ENCODE measurements at regions not wholly inside any gene's neighbourhood (a gene's known extent, or its start where the extent isn't known, plus 50 kb on each side); places are given as distances from the start of the nearest gene placed in this dataset.
"Not testable (repeated sequence)": the region's sequence is repeated elsewhere in the genome, so short reads cannot be mapped to it uniquely, and the experiment has no call there.

GRCh38 chr6:28825732-28826293, 98.0 kb downstream of the TRIM27 start:
- peak in 1 of 8 experiments; percentile 21 for ATAC-seq (replicated peaks in 6 of 8)
- 0 to 30% (median 7%) methylated on average over 1 to 16 of the region's 16 CpGs for WGBS, 10 experiments
- Histone ChIP-seq H3K4me3 (peak overlapping the region in 1 of 5 donors; percentile 33), H3K27ac (no peak overlapping the region), H3K4me1 (replicated peaks in 1 of 2) (peaks cover 0 to 5% of the 10 kb centered on the region in 2 donors)
- in situ Hi-C loops (cut with MboI; ENCODE audit: low pct_unique_long_range_greater_than_20kb in 2 of 9, low sequenced_read_pairs in 9 of 9, unreplicated experiment in 9 of 9), result loop anchor here in 2 of 9 experiments (25.0 kb wide), 2 partner anchors 161 to 186 kb away; partner anchors contain the start of gene ZNF311 (in 1 of the 2)

- no CpG with 5 or more reads among the region's 6 CpGs for WGBS, 10 experiments
- not testable (repeated sequence) for ATAC-seq (replicated peaks in 6 of 8)
These were observed 92.1 kb downstream of the TRIM27 start for GRCh38 chr6:28831683-28832082.

GRCh38 chr6:28836703-28837102, 87.1 kb downstream of the TRIM27 start:
- H3K27ac ChIP-seq; ATAC-seq (replicated peaks in 6 of 8); H3K4me1 ChIP-seq (replicated peaks in 1 of 2); H3K4me3 ChIP-seq: not testable (repeated sequence)
- in situ Hi-C loops (cut with MboI; ENCODE audit: low pct_unique_long_range_greater_than_20kb in 2 of 9, low sequenced_read_pairs in 9 of 9, unreplicated experiment in 9 of 9), result loop anchor here in 2 of 9 experiments (25.0 kb wide), 2 partner anchors 151 to 176 kb away; partner anchors contain the start of gene ZNF311 (in 1 of the 2)
- WGBS, 10 experiments, result 38 to 95% (median 62%) methylated on average over 3 to 21 of the region's 21 CpGs

More at GRCh38 chr6:28831683-28832082, 92.1 kb downstream of the TRIM27 start:
- H3K4me3 ChIP-seq; H3K27ac ChIP-seq; H3K4me1 ChIP-seq (replicated peaks in 1 of 2): not testable (repeated sequence)
- in situ Hi-C loops (cut with MboI; ENCODE audit: low pct_unique_long_range_greater_than_20kb in 2 of 9, low sequenced_read_pairs in 9 of 9, unreplicated experiment in 9 of 9), result loop anchor here in 2 of 9 experiments (25.0 kb wide), 2 partner anchors 156 to 181 kb away; partner anchors contain the start of gene ZNF311 (in 1 of the 2)

GRCh38 chr6:28838289-28838633, 85.5 kb downstream of the TRIM27 start:
- peak; percentile 65 to 76 (median 72) for ATAC-seq (replicated peaks in 6 of 8)
- Histone ChIP-seq H3K4me3 (peak overlapping the region; percentile 57 to 85 (median 69)), H3K27ac (peak overlapping the region; percentile 30 to 46), H3K4me1 (replicated peaks in 1 of 2) (peaks cover 0 to 5% of the 10 kb centered on the region in 2 donors)
- in situ Hi-C loops (cut with MboI; ENCODE audit: low pct_unique_long_range_greater_than_20kb in 2 of 9, low sequenced_read_pairs in 9 of 9, unreplicated experiment in 9 of 9), result loop anchor here in 2 of 9 experiments (25.0 kb wide), 2 partner anchors 149 to 174 kb away; partner anchors contain the start of gene ZNF311 (in 1 of the 2)
- WGBS, 10 experiments, result 0% methylated on average over 1 to 11 of the region's 11 CpGs

GRCh38 chr6:28838634-28839442, 84.9 kb downstream of the TRIM27 start:
- H3K4me3 ChIP-seq, result peak overlapping the region; percentile 57 to 85 (median 69)
- H3K4me1 ChIP-seq (replicated peaks in 1 of 2), result peaks cover 0 to 5% of the 10 kb centered on the region in 2 donors
- peak; percentile 88 to 94 (median 90) for ATAC-seq (replicated peaks in 6 of 8)
- in situ Hi-C loops (cut with MboI; ENCODE audit: low pct_unique_long_range_greater_than_20kb in 2 of 9, low sequenced_read_pairs in 9 of 9, unreplicated experiment in 9 of 9), result loop anchor here in 2 of 9 experiments (25.0 kb wide), 2 partner anchors 148 to 173 kb away; partner anchors contain the start of gene ZNF311 (in 1 of the 2)
- peak overlapping the region; percentile 30 to 46 for H3K27ac ChIP-seq
- WGBS, 10 experiments, result 0 to 2% (median 0%) methylated on average over 1 to 24 of the region's 43 CpGs

GRCh38 chr6:28839443-28840120, 84.2 kb downstream of the TRIM27 start:
- no peak overlapping the region for H3K27ac ChIP-seq
- no peak for ATAC-seq (replicated peaks in 6 of 8)
- H3K4me3 ChIP-seq, result peak overlapping the region; percentile 57 to 85 (median 69)
- WGBS, 10 experiments, result 11 to 42% (median 14%) methylated on average over 2 to 9 of the region's 9 CpGs
- peaks cover 0 to 5% of the 10 kb centered on the region in 2 donors for H3K4me1 ChIP-seq (replicated peaks in 1 of 2)
- in situ Hi-C loops (cut with MboI; ENCODE audit: low pct_unique_long_range_greater_than_20kb in 2 of 9, low sequenced_read_pairs in 9 of 9, unreplicated experiment in 9 of 9), result loop anchor here in 2 of 9 experiments (25.0 kb wide), 2 partner anchors 148 to 173 kb away; partner anchors contain the start of gene ZNF311 (in 1 of the 2)

- no peak overlapping the region for H3K4me3 ChIP-seq
- H3K4me1 ChIP-seq (replicated peaks in 1 of 2), result peaks cover 0 to 5% of the 10 kb centered on the region in 2 donors
- in situ Hi-C loops (cut with MboI; ENCODE audit: low pct_unique_long_range_greater_than_20kb in 2 of 9, low sequenced_read_pairs in 9 of 9, unreplicated experiment in 9 of 9), result loop anchor here in 2 of 9 experiments (25.0 kb wide), 2 partner anchors 146 to 171 kb away; partner anchors contain the start of gene ZNF311 (in 1 of the 2)
- WGBS, 10 experiments, result 10 to 69% (median 31%) methylated on average over 1 to 3 of the region's 3 CpGs; no CpG with 5 or more reads in 4 of the 10 experiments
- no peak overlapping the region for H3K27ac ChIP-seq
- no peak for ATAC-seq (replicated peaks in 6 of 8)
These were observed 82.5 kb downstream of the TRIM27 start for GRCh38 chr6:28841290-28841689.

- not testable (repeated sequence) for H3K4me3 ChIP-seq; H3K4me1 ChIP-seq (replicated peaks in 1 of 2)
- 0 to 83% (median 42%) methylated on average over 1 to 5 of the region's 7 CpGs; no CpG with 5 or more reads in 4 of the 10 experiments for WGBS, 10 experiments
These were observed 75.0 kb downstream of the TRIM27 start for GRCh38 chr6:28848756-28849155.

More at GRCh38 chr6:28848756-28849155, 75.0 kb downstream of the TRIM27 start:
- H3K27ac ChIP-seq, result not testable (repeated sequence)
- in situ Hi-C loops (cut with MboI; ENCODE audit: low pct_unique_long_range_greater_than_20kb in 2 of 9, low sequenced_read_pairs in 9 of 9, unreplicated experiment in 9 of 9), result loop anchor here in 2 of 9 experiments (25.0 kb wide), 2 partner anchors 139 to 164 kb away; partner anchors contain the start of gene ZNF311 (in 1 of the 2)
- peak in 1 of 8 experiments; percentile 40 for ATAC-seq (replicated peaks in 6 of 8)

Data from motor neuron (in vitro differentiated cells).